ENCODE measurements at regions not wholly inside any gene's neighbourhood (a gene's known extent, or its start where the extent isn't known, plus 50 kb on each side); places are given as distances from the start of the nearest gene placed in this dataset.

GRCh38 chr12:5264006-5264405 is 167.9 kb upstream of the NTF3 start:
- Histone ChIP-seq H3F3A (ENCODE audit: insufficient read depth, low read length, poor library complexity, severe bottlenecking) (no peaks in the 10 kb centered on the region), H2AFZ (ENCODE audit: low read depth, low read length) (no peak overlapping the region), H3K27ac (ENCODE audit: low read length) (no peak overlapping the region), H3K79me2 (replicated peaks; ENCODE audit: insufficient read depth, low read length) (no peaks in the 10 kb centered on the region), H3K9ac (ENCODE audit: low read length) (no peak overlapping the region), H3K36me3 (ENCODE audit: insufficient read depth, low read length) (no peaks in the 10 kb centered on the region), H4K20me1 (ENCODE audit: insufficient read depth) (no peaks in the 10 kb centered on the region), H3K4me3 (ENCODE audit: low read length) (no peak overlapping the region), H3K9me2 (ENCODE audit: insufficient read depth, low read length) (no peaks in the 10 kb centered on the region), H3K4me2 (ENCODE audit: low read length) (no peak overlapping the region), H3K9me3 (ENCODE audit: low read length) (no peaks in the 10 kb centered on the region), H3K27me3 (ENCODE audit: insufficient read depth, low read depth, low read length) (no peaks in the 10 kb centered on the region)
- TF ChIP-seq, protein P1, sequence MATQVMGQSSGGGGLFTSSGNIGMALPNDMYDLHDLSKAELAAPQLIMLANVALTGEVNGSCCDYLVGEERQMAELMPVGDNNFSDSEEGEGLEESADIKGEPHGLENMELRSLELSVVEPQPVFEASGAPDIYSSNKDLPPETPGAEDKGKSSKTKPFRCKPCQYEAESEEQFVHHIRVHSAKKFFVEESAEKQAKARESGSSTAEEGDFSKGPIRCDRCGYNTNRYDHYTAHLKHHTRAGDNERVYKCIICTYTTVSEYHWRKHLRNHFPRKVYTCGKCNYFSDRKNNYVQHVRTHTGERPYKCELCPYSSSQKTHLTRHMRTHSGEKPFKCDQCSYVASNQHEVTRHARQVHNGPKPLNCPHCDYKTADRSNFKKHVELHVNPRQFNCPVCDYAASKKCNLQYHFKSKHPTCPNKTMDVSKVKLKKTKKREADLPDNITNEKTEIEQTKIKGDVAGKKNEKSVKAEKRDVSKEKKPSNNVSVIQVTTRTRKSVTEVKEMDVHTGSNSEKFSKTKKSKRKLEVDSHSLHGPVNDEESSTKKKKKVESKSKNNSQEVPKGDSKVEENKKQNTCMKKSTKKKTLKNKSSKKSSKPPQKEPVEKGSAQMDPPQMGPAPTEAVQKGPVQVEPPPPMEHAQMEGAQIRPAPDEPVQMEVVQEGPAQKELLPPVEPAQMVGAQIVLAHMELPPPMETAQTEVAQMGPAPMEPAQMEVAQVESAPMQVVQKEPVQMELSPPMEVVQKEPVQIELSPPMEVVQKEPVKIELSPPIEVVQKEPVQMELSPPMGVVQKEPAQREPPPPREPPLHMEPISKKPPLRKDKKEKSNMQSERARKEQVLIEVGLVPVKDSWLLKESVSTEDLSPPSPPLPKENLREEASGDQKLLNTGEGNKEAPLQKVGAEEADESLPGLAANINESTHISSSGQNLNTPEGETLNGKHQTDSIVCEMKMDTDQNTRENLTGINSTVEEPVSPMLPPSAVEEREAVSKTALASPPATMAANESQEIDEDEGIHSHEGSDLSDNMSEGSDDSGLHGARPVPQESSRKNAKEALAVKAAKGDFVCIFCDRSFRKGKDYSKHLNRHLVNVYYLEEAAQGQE (IDR thresholded peaks at IDR 0.05; ENCODE audit: borderline replicate concordance) = no peak
- TF ChIP-seq RAD21 (conservative IDR thresholded peaks at IDR 0.05) (no peak), EP300 (conservative IDR thresholded peaks at IDR 0.05; ENCODE audit: poor library complexity, severe bottlenecking) (no peak), SMC3 (conservative IDR thresholded peaks at IDR 0.05; ENCODE audit: poor library complexity) (no peak), MXI1 (conservative IDR thresholded peaks at IDR 0.05; ENCODE audit: poor library complexity, severe bottlenecking) (no peak), POLR2AphosphoS5 (IDR thresholded peaks at IDR 0.05) (no peak), EZH2 (IDR thresholded peaks at IDR 0.05; ENCODE audit: borderline replicate concordance, insufficient read depth, low read length, poor library complexity, severe bottlenecking) (no peak), TAF1 (IDR thresholded peaks at IDR 0.05; ENCODE audit: low read depth) (no peak)
- TF ChIP-seq, protein P2, sequence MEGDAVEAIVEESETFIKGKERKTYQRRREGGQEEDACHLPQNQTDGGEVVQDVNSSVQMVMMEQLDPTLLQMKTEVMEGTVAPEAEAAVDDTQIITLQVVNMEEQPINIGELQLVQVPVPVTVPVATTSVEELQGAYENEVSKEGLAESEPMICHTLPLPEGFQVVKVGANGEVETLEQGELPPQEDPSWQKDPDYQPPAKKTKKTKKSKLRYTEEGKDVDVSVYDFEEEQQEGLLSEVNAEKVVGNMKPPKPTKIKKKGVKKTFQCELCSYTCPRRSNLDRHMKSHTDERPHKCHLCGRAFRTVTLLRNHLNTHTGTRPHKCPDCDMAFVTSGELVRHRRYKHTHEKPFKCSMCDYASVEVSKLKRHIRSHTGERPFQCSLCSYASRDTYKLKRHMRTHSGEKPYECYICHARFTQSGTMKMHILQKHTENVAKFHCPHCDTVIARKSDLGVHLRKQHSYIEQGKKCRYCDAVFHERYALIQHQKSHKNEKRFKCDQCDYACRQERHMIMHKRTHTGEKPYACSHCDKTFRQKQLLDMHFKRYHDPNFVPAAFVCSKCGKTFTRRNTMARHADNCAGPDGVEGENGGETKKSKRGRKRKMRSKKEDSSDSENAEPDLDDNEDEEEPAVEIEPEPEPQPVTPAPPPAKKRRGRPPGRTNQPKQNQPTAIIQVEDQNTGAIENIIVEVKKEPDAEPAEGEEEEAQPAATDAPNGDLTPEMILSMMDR (IDR thresholded peaks at IDR 0.05; ENCODE audit: poor library complexity, severe bottlenecking) = no peak

DNA sequence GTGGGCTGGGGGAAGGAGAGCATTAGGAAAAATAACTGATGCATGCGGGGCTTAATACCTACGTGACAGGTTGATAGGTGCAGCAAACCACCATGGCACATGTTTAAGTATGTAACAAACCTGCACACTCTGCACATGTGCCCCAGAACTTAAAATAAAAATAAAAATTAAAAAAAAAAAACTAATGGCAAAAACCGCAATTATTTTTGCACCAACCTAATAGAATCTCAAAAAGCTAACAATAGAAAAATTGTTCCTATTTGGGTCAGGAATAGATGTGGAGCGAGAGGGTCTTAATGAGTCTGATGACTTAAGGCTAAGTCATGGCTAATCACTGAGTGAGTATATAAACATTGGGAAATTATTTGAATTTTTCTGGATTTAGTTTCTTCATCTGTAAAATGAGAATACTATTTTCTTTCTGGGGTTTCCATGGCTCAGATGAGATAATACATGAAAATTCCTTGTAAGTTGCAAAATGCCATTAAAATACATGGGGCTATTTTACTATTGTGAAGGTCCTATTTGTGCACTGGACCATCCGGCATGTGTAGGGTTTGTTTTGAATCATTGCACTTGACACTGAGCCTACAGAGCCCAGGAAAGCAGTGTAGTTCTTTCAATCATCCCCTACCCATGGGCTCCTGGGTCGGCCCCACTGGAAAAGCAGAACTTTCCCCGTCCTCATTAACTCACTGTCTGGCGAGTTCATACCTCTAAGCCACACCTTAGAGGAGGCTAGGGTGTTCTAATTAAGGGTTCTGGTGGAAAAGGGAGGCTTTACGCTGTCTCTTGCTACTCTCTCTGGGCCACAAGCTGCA is 164.1 kb upstream of the NTF3 start:
- no peak overlapping the region for H3K4me3 ChIP-seq (ENCODE audit: low read length)
- TF ChIP-seq EZH2 (IDR thresholded peaks at IDR 0.05; ENCODE audit: borderline replicate concordance, insufficient read depth, low read length, poor library complexity, severe bottlenecking) (no peak), POLR2AphosphoS5 (IDR thresholded peaks at IDR 0.05) (no peak), MXI1 (conservative IDR thresholded peaks at IDR 0.05; ENCODE audit: poor library complexity, severe bottlenecking) (no peak), TAF1 (IDR thresholded peaks at IDR 0.05; ENCODE audit: low read depth) (no peak), EP300 (conservative IDR thresholded peaks at IDR 0.05; ENCODE audit: poor library complexity, severe bottlenecking) (no peak), SMC3 (conservative IDR thresholded peaks at IDR 0.05; ENCODE audit: poor library complexity) (no peak), RAD21 (conservative IDR thresholded peaks at IDR 0.05) (no peak)
- no peaks in the 10 kb centered on the region for H4K20me1 ChIP-seq (ENCODE audit: insufficient read depth)
- H3K27ac ChIP-seq (ENCODE audit: low read length) = no peak overlapping the region
- H3K79me2 ChIP-seq (replicated peaks; ENCODE audit: insufficient read depth, low read length) = no peaks in the 10 kb centered on the region
- H3F3A ChIP-seq (ENCODE audit: insufficient read depth, low read length, poor library complexity, severe bottlenecking) = no peaks in the 10 kb centered on the region
- no peak overlapping the region for H3K4me2 ChIP-seq (ENCODE audit: low read length)
- H3K9ac ChIP-seq (ENCODE audit: low read length) = no peak overlapping the region
- no peaks in the 10 kb centered on the region for H3K9me2 ChIP-seq (ENCODE audit: insufficient read depth, low read length)
- H3K9me3 ChIP-seq (ENCODE audit: low read length) = no peaks in the 10 kb centered on the region
- H3K36me3 ChIP-seq (ENCODE audit: insufficient read depth, low read length) = no peaks in the 10 kb centered on the region
- no peaks in the 10 kb centered on the region for H3K27me3 ChIP-seq (ENCODE audit: insufficient read depth, low read depth, low read length)
- H2AFZ ChIP-seq (ENCODE audit: low read depth, low read length) = no peak overlapping the region
